ENCODE measurements at regions not wholly inside any gene's neighbourhood (a gene's known extent, or its start where the extent isn't known, plus 50 kb on each side); places are given as distances from the start of the nearest gene placed in this dataset.

- TF ChIP-seq EGR1 (IDR thresholded peaks at IDR 0.05) = no peak
- no peak for TF ChIP-seq NFIC (IDR thresholded peaks at IDR 0.05)
- no peak for TF ChIP-seq TEAD4 (IDR thresholded peaks at IDR 0.05)
- TF ChIP-seq FOXM1 (IDR thresholded peaks at IDR 0.05; ENCODE audit: borderline replicate concordance, low read depth) = no peak
- no peak for TF ChIP-seq YY1 (IDR thresholded peaks at IDR 0.05; ENCODE audit: low read depth)
- no peak for TF ChIP-seq CREB1 (IDR thresholded peaks at IDR 0.05; ENCODE audit: low read depth)
- TF ChIP-seq TCF12 (IDR thresholded peaks at IDR 0.05; ENCODE audit: low read depth) = no peak
- no peak for TF ChIP-seq ZBTB7A (IDR thresholded peaks at IDR 0.05; ENCODE audit: low read depth)
Measured at GRCh38 chr5:160904591-160904990, 52.6 kb upstream of the ATP10B start.

DNA sequence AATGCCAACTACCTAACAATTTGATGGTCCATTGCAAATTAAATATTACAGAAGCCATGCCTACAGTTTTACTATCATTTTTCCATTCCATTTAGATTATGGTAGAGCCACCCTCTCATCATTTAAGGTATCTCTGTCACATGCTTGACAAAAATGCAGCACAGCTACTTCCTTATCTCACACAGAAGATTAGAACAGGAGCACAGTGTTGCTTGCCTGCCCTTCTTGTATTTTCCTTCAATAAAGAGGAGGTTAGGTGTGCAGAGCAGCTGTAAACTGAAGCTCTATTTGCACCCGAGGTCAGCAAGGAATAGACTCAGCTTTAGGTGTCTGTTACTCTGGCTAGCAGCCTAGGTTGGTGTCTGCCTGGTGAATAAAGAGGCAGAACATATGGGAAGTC lies 51.5 kb upstream of the ATP10B start:
- TF ChIP-seq, protein P1, sequence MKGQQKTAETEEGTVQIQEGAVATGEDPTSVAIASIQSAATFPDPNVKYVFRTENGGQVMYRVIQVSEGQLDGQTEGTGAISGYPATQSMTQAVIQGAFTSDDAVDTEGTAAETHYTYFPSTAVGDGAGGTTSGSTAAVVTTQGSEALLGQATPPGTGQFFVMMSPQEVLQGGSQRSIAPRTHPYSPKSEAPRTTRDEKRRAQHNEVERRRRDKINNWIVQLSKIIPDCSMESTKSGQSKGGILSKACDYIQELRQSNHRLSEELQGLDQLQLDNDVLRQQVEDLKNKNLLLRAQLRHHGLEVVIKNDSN (IDR thresholded peaks at IDR 0.05) = no peak
- no peak for TF ChIP-seq TEAD4 (IDR thresholded peaks at IDR 0.05)
- no peak for TF ChIP-seq CEBPB (IDR thresholded peaks at IDR 0.05)
- TF ChIP-seq FOXM1 (IDR thresholded peaks at IDR 0.05; ENCODE audit: borderline replicate concordance, low read depth) = no peak
- TF ChIP-seq NFIC (IDR thresholded peaks at IDR 0.05) = no peak

GRCh38 chr5:160903076-160903475 lies 51.1 kb upstream of the ATP10B start:
- TF ChIP-seq, protein P1 (IDR thresholded peaks at IDR 0.05) = no peak
- TF ChIP-seq FOXM1 (IDR thresholded peaks at IDR 0.05; ENCODE audit: borderline replicate concordance, low read depth) = no peak
- no peak for TF ChIP-seq NFIC (IDR thresholded peaks at IDR 0.05)
- TF ChIP-seq TAF1 (IDR thresholded peaks at IDR 0.05; ENCODE audit: low read depth) = no peak
- TF ChIP-seq, protein P2, sequence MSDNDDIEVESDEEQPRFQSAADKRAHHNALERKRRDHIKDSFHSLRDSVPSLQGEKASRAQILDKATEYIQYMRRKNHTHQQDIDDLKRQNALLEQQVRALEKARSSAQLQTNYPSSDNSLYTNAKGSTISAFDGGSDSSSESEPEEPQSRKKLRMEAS (IDR thresholded peaks at IDR 0.05) = no peak
- TF ChIP-seq ZBTB7A (IDR thresholded peaks at IDR 0.05; ENCODE audit: low read depth) = no peak
- TF ChIP-seq CREB1 (IDR thresholded peaks at IDR 0.05; ENCODE audit: low read depth) = no peak
- no peak for TF ChIP-seq RAD21 (IDR thresholded peaks at IDR 0.05; ENCODE audit: low read depth)
- TF ChIP-seq YY1 (IDR thresholded peaks at IDR 0.05; ENCODE audit: low read depth) = no peak
- TF ChIP-seq, protein P3, sequence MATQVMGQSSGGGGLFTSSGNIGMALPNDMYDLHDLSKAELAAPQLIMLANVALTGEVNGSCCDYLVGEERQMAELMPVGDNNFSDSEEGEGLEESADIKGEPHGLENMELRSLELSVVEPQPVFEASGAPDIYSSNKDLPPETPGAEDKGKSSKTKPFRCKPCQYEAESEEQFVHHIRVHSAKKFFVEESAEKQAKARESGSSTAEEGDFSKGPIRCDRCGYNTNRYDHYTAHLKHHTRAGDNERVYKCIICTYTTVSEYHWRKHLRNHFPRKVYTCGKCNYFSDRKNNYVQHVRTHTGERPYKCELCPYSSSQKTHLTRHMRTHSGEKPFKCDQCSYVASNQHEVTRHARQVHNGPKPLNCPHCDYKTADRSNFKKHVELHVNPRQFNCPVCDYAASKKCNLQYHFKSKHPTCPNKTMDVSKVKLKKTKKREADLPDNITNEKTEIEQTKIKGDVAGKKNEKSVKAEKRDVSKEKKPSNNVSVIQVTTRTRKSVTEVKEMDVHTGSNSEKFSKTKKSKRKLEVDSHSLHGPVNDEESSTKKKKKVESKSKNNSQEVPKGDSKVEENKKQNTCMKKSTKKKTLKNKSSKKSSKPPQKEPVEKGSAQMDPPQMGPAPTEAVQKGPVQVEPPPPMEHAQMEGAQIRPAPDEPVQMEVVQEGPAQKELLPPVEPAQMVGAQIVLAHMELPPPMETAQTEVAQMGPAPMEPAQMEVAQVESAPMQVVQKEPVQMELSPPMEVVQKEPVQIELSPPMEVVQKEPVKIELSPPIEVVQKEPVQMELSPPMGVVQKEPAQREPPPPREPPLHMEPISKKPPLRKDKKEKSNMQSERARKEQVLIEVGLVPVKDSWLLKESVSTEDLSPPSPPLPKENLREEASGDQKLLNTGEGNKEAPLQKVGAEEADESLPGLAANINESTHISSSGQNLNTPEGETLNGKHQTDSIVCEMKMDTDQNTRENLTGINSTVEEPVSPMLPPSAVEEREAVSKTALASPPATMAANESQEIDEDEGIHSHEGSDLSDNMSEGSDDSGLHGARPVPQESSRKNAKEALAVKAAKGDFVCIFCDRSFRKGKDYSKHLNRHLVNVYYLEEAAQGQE (IDR thresholded peaks at IDR 0.05; ENCODE audit: low read depth) = no peak
- TF ChIP-seq TCF12 (IDR thresholded peaks at IDR 0.05; ENCODE audit: low read depth) = no peak
- no peak for TF ChIP-seq EGR1 (IDR thresholded peaks at IDR 0.05)
- no peak for TF ChIP-seq TEAD4 (IDR thresholded peaks at IDR 0.05)
- TF ChIP-seq CEBPB (IDR thresholded peaks at IDR 0.05) = no peak
- TF ChIP-seq EP300 (IDR thresholded peaks at IDR 0.05; ENCODE audit: borderline replicate concordance) = no peak
